ENCODE measurements at regions not wholly inside any gene's neighbourhood (a gene's known extent, or its start where the extent isn't known, plus 50 kb on each side); places are given as distances from the start of the nearest gene placed in this dataset.

GRCh38 chr5:56450766-56451165 is 217.6 kb upstream of the ANKRD55 start (continued):
- no peak for TF ChIP-seq REST (IDR thresholded peaks at IDR 0.05; ENCODE audit: borderline replicate concordance)

- no peaks in the 10 kb centered on the region for H4K20me1 ChIP-seq (ENCODE audit: insufficient read depth)
- no peaks in the 10 kb centered on the region for H3K9me3 ChIP-seq (ENCODE audit: low read length)
- no peak overlapping the region for H2AFZ ChIP-seq (ENCODE audit: low read depth, low read length)
- H3K9ac ChIP-seq (ENCODE audit: low read length), result no peak overlapping the region
- H3K27ac ChIP-seq (ENCODE audit: low read length), result no peak overlapping the region
- no peaks in the 10 kb centered on the region for H3K9me2 ChIP-seq (ENCODE audit: insufficient read depth, low read length)
- TF ChIP-seq TAF1 (IDR thresholded peaks at IDR 0.05; ENCODE audit: low read depth), result no peak
- no peaks in the 10 kb centered on the region for H3K27me3 ChIP-seq (ENCODE audit: insufficient read depth, low read depth, low read length)
- H3K36me3 ChIP-seq (ENCODE audit: insufficient read depth, low read length), result no peaks in the 10 kb centered on the region
- no peaks in the 10 kb centered on the region for H3F3A ChIP-seq (ENCODE audit: insufficient read depth, low read length, poor library complexity, severe bottlenecking)
- H3K79me2 ChIP-seq (replicated peaks; ENCODE audit: insufficient read depth, low read length), result no peaks in the 10 kb centered on the region
- H3K4me3 ChIP-seq (ENCODE audit: low read length), result no peak overlapping the region
- no peak overlapping the region for H3K4me2 ChIP-seq (ENCODE audit: low read length)
Observed at GRCh38 chr5:56449071-56449640, 216.0 kb upstream of the ANKRD55 start.

- Histone ChIP-seq H3K27ac (ENCODE audit: low read length) (no peak overlapping the region), H3K4me3 (ENCODE audit: low read length) (no peak overlapping the region), H4K20me1 (ENCODE audit: insufficient read depth) (no peaks in the 10 kb centered on the region), H2AFZ (ENCODE audit: low read depth, low read length) (no peak overlapping the region), H3K27me3 (ENCODE audit: insufficient read depth, low read depth, low read length) (no peaks in the 10 kb centered on the region), H3F3A (ENCODE audit: insufficient read depth, low read length, poor library complexity, severe bottlenecking) (no peaks in the 10 kb centered on the region), H3K9ac (ENCODE audit: low read length) (no peak overlapping the region), H3K79me2 (replicated peaks; ENCODE audit: insufficient read depth, low read length) (no peaks in the 10 kb centered on the region), H3K4me2 (ENCODE audit: low read length) (no peak overlapping the region), H3K9me2 (ENCODE audit: insufficient read depth, low read length) (no peaks in the 10 kb centered on the region), H3K9me3 (ENCODE audit: low read length) (no peaks in the 10 kb centered on the region), H3K36me3 (ENCODE audit: insufficient read depth, low read length) (no peaks in the 10 kb centered on the region)
- TF ChIP-seq RAD21 (conservative IDR thresholded peaks at IDR 0.05) (no peak), SMC3 (conservative IDR thresholded peaks at IDR 0.05; ENCODE audit: poor library complexity) (no peak), TAF1 (IDR thresholded peaks at IDR 0.05; ENCODE audit: low read depth) (no peak), MXI1 (conservative IDR thresholded peaks at IDR 0.05; ENCODE audit: poor library complexity, severe bottlenecking) (no peak), REST (IDR thresholded peaks at IDR 0.05; ENCODE audit: borderline replicate concordance) (no peak), CTCF (IDR thresholded peaks at IDR 0.05; ENCODE audit: poor library complexity, severe bottlenecking) (no peak), POLR2AphosphoS5 (IDR thresholded peaks at IDR 0.05) (no peak), EP300 (conservative IDR thresholded peaks at IDR 0.05; ENCODE audit: poor library complexity, severe bottlenecking) (no peak)
Observed at GRCh38 chr5:56447656-56448055, 214.5 kb upstream of the ANKRD55 start.
